Endothelial cell of umbilical vein (primary cell): ENCODE measurements at regions not wholly inside any gene's neighbourhood (a gene's known extent, or its start where the extent isn't known, plus 50 kb on each side); places are given as distances from the start of the nearest gene placed in this dataset.

ENCODE experiments used
- BruUV-seq: library from RNA; stranded (reverse); fragments of 400-500 nt; replicated peaks from 2 replicates; lab custom pipeline; 2021; lab: Mats Ljungman, UMichigan
- CTCF ChIA-PET: fragments of 300-600, 350-600 bp; sonication (Branson Sonifier 250); formaldehyde crosslinking; loops from one replicate; lab custom pipeline; 2021; ENCODE audit warnings: antibody characterized with exemption, inconsistent platforms; lab: Charles Lee
- POLR2A ChIA-PET: fragments of 300-600, 350-600 bp; sonication (Branson Sonifier 250); formaldehyde crosslinking; loops from one replicate; lab custom pipeline; 2021; ENCODE audit warnings: antibody characterized with exemption, inconsistent platforms; lab: Charles Lee
- DNase-seq: peaks from one replicate; pipeline ENCODE4 v3.0.0-alpha.2; 2011; ENCODE audit warnings: low read depth, low spot score
- FAIRE-seq: peaks from 2 replicates; lab custom pipeline; 2011; peaks lifted over from hg19 to GRCh38; lab: Jason Lieb, UNC
- H2AFZ ChIP-seq: 2 replicates; pipeline ENCODE4 v1.6.0; 2012; ENCODE audit warnings: low read depth, low read length, control low read depth, inconsistent platforms
- H3K27ac ChIP-seq: 2 replicates; pipeline ENCODE4 v1.5.1; 2011; ENCODE audit warnings: low read depth, mild to moderate bottlenecking, control low read depth, low read length, moderate library complexity; ENCODE audit not compliant: insufficient read depth
- H3K27me3 ChIP-seq, 2 experiments: 2 replicates each; pipeline versions ENCODE4 v1.6.0 to v1.6.1; 2011; ENCODE audit warnings: low read length in 2 of 2, mixed read lengths in 1 of 2; ENCODE audit not compliant: control insufficient read depth in 2 of 2, insufficient read depth in 2 of 2
- H3K36me3 ChIP-seq, 2 experiments: 2 replicates in 1 of 2; 3 replicates in 1 of 2; pipeline ENCODE4 v1.5.1; 2011; ENCODE audit warnings: low read length in 2 of 2, mild to moderate bottlenecking in 1 of 2, moderate library complexity in 1 of 2; ENCODE audit not compliant: control insufficient read depth in 2 of 2, insufficient read depth in 2 of 2; ENCODE audit errors: extremely low read depth in 1 of 2
- H3K4me1 ChIP-seq: 3 replicates; pipeline ENCODE4 v1.5.1; 2011; ENCODE audit warnings: mild to moderate bottlenecking, low read length; ENCODE audit not compliant: control insufficient read depth, insufficient read depth; ENCODE audit errors: extremely low read depth
- H3K4me2 ChIP-seq: 2 replicates; pipeline ENCODE4 v1.6.1; 2011; ENCODE audit warnings: low read length, control low read depth, mixed read lengths; ENCODE audit not compliant: insufficient read depth
- H3K4me3 ChIP-seq, 3 experiments: fragments of 200-600 bp in 1 of 3; sonication (generic), shearing (Covaris generic) in 1 of 3; replicated peaks in 1 of 3; 2 replicates each; pipeline ENCODE4 v1.5.1; 2011 to 2016; ENCODE audit warnings: control low read depth in 3 of 3, low read length in 3 of 3, mild to moderate bottlenecking in 2 of 3, inconsistent platforms in 1 of 3, low read depth in 1 of 3, moderate library complexity in 1 of 3; ENCODE audit not compliant: insufficient read depth in 1 of 3
- H3K79me2 ChIP-seq: 2 replicates; pipeline ENCODE4 v1.6.0; 2012; ENCODE audit warnings: low read length, inconsistent platforms; ENCODE audit not compliant: control insufficient read depth, insufficient read depth
- H3K9ac ChIP-seq: replicated peaks from 2 replicates; pipeline ENCODE3; 2011; ENCODE audit warnings: low read length, control low read depth; ENCODE audit not compliant: insufficient read depth; ENCODE audit errors: extremely low read depth
- H3K9me1 ChIP-seq: replicated peaks from 3 replicates; pipeline ENCODE4 v1.6.0; 2011; ENCODE audit warnings: mild to moderate bottlenecking, low read length; ENCODE audit not compliant: control insufficient read depth, insufficient read depth; ENCODE audit errors: extremely low read depth
- H3K9me3 ChIP-seq: replicated peaks from 2 replicates; pipeline ENCODE4 v1.5.1; 2012; ENCODE audit warnings: low read length, inconsistent platforms; ENCODE audit not compliant: control insufficient read depth, insufficient read depth
- H4K20me1 ChIP-seq: replicated peaks from 2 replicates; pipeline ENCODE3; 2011; ENCODE audit warnings: mild to moderate bottlenecking, low read length; ENCODE audit not compliant: control insufficient read depth, insufficient read depth; ENCODE audit errors: extremely low read depth
- CTCF ChIP-seq, 2 donors: IDR thresholded peaks; 1 replicate in 1 of 2; 2 replicates in 1 of 2; pipeline ENCODE4 v1.5.1; 2011; ENCODE audit warnings: low read length in 2 of 2, mild to moderate bottlenecking in 2 of 2, moderate library complexity in 2 of 2, control low read depth in 1 of 2, inconsistent platforms in 1 of 2, low read depth in 1 of 2; ENCODE audit not compliant: insufficient read depth in 1 of 2; ENCODE audit errors: extremely low read depth in 1 of 2
- EZH2 ChIP-seq: IDR thresholded peaks from 2 replicates; pipeline ENCODE4 v1.6.1; 2012; ENCODE audit warnings: borderline replicate concordance, low read depth, mild to moderate bottlenecking, moderate library complexity, low read length, inconsistent platforms; ENCODE audit not compliant: severe bottlenecking
- FOS ChIP-seq: IDR thresholded peaks from 2 replicates; pipeline ENCODE4 v1.6.1; 2011; ENCODE audit warnings: mild to moderate bottlenecking, low read length, moderate library complexity, borderline replicate concordance; ENCODE audit not compliant: insufficient read depth
- GATA2 ChIP-seq: IDR thresholded peaks from 2 replicates; pipeline ENCODE4 v1.7.0; 2011; ENCODE audit warnings: low read depth, mild to moderate bottlenecking, moderate library complexity, mixed read lengths, low read length; ENCODE audit not compliant: insufficient read length, insufficient read depth
- JUN ChIP-seq: IDR thresholded peaks from 2 replicates; pipeline ENCODE4 v1.6.1; 2011; ENCODE audit warnings: borderline replicate concordance, low read depth; ENCODE audit not compliant: insufficient read length, insufficient read depth
- MYC ChIP-seq: IDR thresholded peaks from one replicate; pipeline ENCODE4 v1.6.1; 2011; ENCODE audit warnings: mild to moderate bottlenecking, low read depth, low read length
- POLR2A ChIP-seq: IDR thresholded peaks from 2 replicates; pipeline ENCODE4 v1.6.1; 2012; ENCODE audit warnings: low read depth, mild to moderate bottlenecking, control low read depth, low read length
- POLR2AphosphoS5 ChIP-seq: IDR thresholded peaks from 2 replicates; pipeline ENCODE4 v1.6.1; 2012; ENCODE audit warnings: low read depth, mild to moderate bottlenecking, control low read depth, low read length, moderate library complexity; ENCODE audit not compliant: insufficient read depth
- dilution Hi-C: fragments of 300-500 bp; cut with MboI; formaldehyde crosslinking; loops from one replicate; pipeline ENCODE4 v1.15.0; 2019; ENCODE audit warnings: low sequenced_read_pairs; ENCODE audit not compliant: extremely low pct_ligation_motif_present
- intact Hi-C: fragments of 100-400 bp; cut with micrococcal nuclease; formaldehyde crosslinking; loops from one replicate; pipeline ENCODE4 v1.10.0; 2022
- TF ChIP-seq, protein P1 (sequence below): IDR thresholded peaks from 2 replicates; pipeline ENCODE4 v1.6.1; 2011; ENCODE audit not compliant: insufficient read depth, insufficient read length

GRCh38 chr6:90803956-90804355, 217.1 kb upstream of the MAP3K7 start:
- Histone ChIP-seq H2AFZ (no peak overlapping the region), H3K4me2 (no peak overlapping the region), H4K20me1 (no peaks in the 10 kb centered on the region), H3K27me3 (no peaks in the 10 kb centered on the region), H3K36me3 (no peaks in the 10 kb centered on the region), H3K79me2 (no peaks in the 10 kb centered on the region), H3K4me1 (no peaks in the 10 kb centered on the region), H3K4me3 (no peak overlapping the region), H3K9me3 (no peaks in the 10 kb centered on the region), H3K9me1 (no peaks in the 10 kb centered on the region), H3K9ac (no peak overlapping the region), H3K27ac (no peak overlapping the region)
- DNase-seq (no peak), FAIRE-seq (no peak)
- intact Hi-C loops, result no loop called here
- dilution Hi-C loops, result no loop called here
- CTCF ChIA-PET, result no interaction called here
- TF ChIP-seq CTCF (IDR thresholded peaks at IDR 0.05; ENCODE audit: extremely low read depth in 1 of 2, insufficient read depth in 1 of 2, low read depth in 1 of 2, low read length in 2 of 2) (no peak), EZH2 (no peak), POLR2A (no peak), JUN (no peak), GATA2 (no peak), POLR2AphosphoS5 (no peak), MYC (no peak), FOS (no peak)
- TF ChIP-seq, protein P1, sequence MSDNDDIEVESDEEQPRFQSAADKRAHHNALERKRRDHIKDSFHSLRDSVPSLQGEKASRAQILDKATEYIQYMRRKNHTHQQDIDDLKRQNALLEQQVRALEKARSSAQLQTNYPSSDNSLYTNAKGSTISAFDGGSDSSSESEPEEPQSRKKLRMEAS, result no peak
- POLR2A ChIA-PET, result no interaction called here
- no TSS peak for BruUV-seq
